Gastrocnemius medialis (tissue), 4 donors: ENCODE measurements at regions not wholly inside any gene's neighbourhood (a gene's known extent, or its start where the extent isn't known, plus 50 kb on each side); places are given as distances from the start of the nearest gene placed in this dataset.

Experiments used
- ATAC-seq, 2 donors: fragments of 150-250 bp; one replicate each; pipeline ENCODE4 v1.9.1; 2016
- DNase-seq, 2 donors: peaks; one replicate each; pipeline ENCODE4 v3.0.0-alpha.2; 2019
- H3K27ac ChIP-seq, 4 donors: fragments of 200-600 bp; sonication (generic); 1 replicate in 1 of 4; 2 replicates in 3 of 4; pipeline ENCODE4 v1.5.1; 2016 to 2018; ENCODE audit warnings: mild to moderate bottlenecking in 2 of 4, moderate library complexity in 1 of 4
- H3K27me3 ChIP-seq, 3 donors: fragments of 200-600 bp; sonication (generic) in 2 of 3; 1 replicate in 1 of 3; 2 replicates in 2 of 3; pipeline versions ENCODE4 v1.5.1 to v1.6.0; 2016 to 2019; ENCODE audit warnings: mild to moderate bottlenecking in 1 of 3, moderate library complexity in 1 of 3
- H3K36me3 ChIP-seq, 2 donors: fragments of 200-600 bp; sonication (generic) in 1 of 2; one replicate each; pipeline ENCODE4 v1.5.1; 2017 to 2018
- H3K4me1 ChIP-seq, 2 donors: fragments of 200-600 bp; sonication (generic) in 1 of 2; one replicate each; pipeline ENCODE4 v1.5.1; 2016 to 2017; ENCODE audit warnings: mild to moderate bottlenecking in 2 of 2
- H3K4me3 ChIP-seq, 4 donors: fragments of 200-600 bp; sonication (generic) in 3 of 4; 1 replicate in 1 of 4; 2 replicates in 3 of 4; pipeline ENCODE4 v1.5.1; 2016 to 2019; ENCODE audit warnings: mild to moderate bottlenecking in 2 of 4
- H3K9me3 ChIP-seq, 3 donors: fragments of 200-600 bp; sonication (generic) in 2 of 3; 1 replicate in 1 of 3; 2 replicates in 2 of 3; pipeline ENCODE4 v1.5.1; 2016 to 2019
- CTCF ChIP-seq, 5 experiments: fragments of 450-650 bp in 3 of 5; fragments of 200-600 bp in 2 of 5; sonication (generic) in 2 of 5; IDR thresholded peaks in 4 of 5; conservative IDR thresholded peaks in 1 of 5; 1 replicate in 4 of 5; 2 replicates in 1 of 5; pipeline ENCODE4 v1.5.1; 2016 to 2019; ENCODE audit warnings: antibody characterized with exemption in 5 of 5, mild to moderate bottlenecking in 3 of 5, moderate library complexity in 3 of 5
- POLR2A ChIP-seq, 2 donors: fragments of 450-650 bp; IDR thresholded peaks; one replicate each; pipeline ENCODE4 v1.6.1; 2017; ENCODE audit warnings: antibody characterized with exemption in 2 of 2, mild to moderate bottlenecking in 2 of 2, moderate library complexity in 2 of 2
- in situ Hi-C, 4 donors: fragments of 200-750 bp; cut with MboI; loops; one replicate each; pipeline versions ENCODE4 v1.15.0 to v1.8.0; 2017; ENCODE audit warnings: low sequenced_read_pairs in 4 of 4
- intact Hi-C: fragments of 100-400 bp; cut with DNase I; formaldehyde crosslinking; loops from one replicate; pipeline ENCODE4 v1.15.1; 2023; ENCODE audit warnings: low total_unique reads

DNA sequence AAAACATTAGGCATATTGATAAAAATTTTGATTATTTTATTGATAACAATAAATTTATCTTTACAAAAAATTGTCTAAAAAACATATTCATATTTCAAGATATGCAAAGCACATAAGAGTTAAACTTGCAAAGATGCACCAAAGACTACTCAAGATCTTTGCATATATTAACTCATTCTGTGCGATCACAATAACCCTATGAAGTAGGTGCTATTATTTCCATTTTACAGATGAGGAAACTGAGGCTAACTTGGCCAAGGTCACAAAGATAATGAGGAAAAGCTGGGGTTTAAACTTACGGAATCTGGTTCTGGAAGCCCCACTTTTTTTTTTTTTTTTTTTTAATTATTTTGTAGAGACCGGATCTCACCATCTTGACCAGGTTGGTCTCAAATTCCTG lies 94.4 kb upstream of the SERTAD2 start:
- intact Hi-C loops (no loop called here), in situ Hi-C loops (loop anchor here in 1 of 4 donors (5.0 kb wide), 1 partner anchor 96 kb away; the partner anchor contains the start of gene SERTAD2)
- no peak overlapping the region for H3K27ac ChIP-seq
- no peak for ATAC-seq
- no peak for DNase-seq
- H3K27me3 ChIP-seq: no peaks in the 10 kb centered on the region
- H3K36me3 ChIP-seq: no peaks in the 10 kb centered on the region
- TF ChIP-seq POLR2A (IDR thresholded peaks at IDR 0.05) (no peak), CTCF (IDR thresholded peaks at IDR 0.05 in 4 of 5, conservative IDR thresholded peaks at IDR 0.05 in 1 of 5) (no peak)
- no peaks in the 10 kb centered on the region for H3K9me3 ChIP-seq
- H3K4me3 ChIP-seq: no peak overlapping the region
- H3K4me1 ChIP-seq: peaks cover 12 to 18% of the 10 kb centered on the region in 2 donors

GRCh38 chr2:64748561-64748960 lies 94.8 kb upstream of the SERTAD2 start:
- TF ChIP-seq CTCF (IDR thresholded peaks at IDR 0.05 in 4 of 5, conservative IDR thresholded peaks at IDR 0.05 in 1 of 5) (no peak), POLR2A (IDR thresholded peaks at IDR 0.05) (no peak)
- Histone ChIP-seq H3K27me3 (no peaks in the 10 kb centered on the region), H3K4me1 (peaks cover 12 to 18% of the 10 kb centered on the region in 2 donors), H3K4me3 (no peak overlapping the region), H3K36me3 (no peaks in the 10 kb centered on the region), H3K9me3 (no peaks in the 10 kb centered on the region), H3K27ac (peak overlapping the region; percentile 93 to 96 (median 95))
- intact Hi-C loops: no loop called here
- in situ Hi-C loops: loop anchor here in 1 of 4 donors (5.0 kb wide), 1 partner anchor 96 kb away; the partner anchor contains the start of gene SERTAD2
- DNase-seq (no peak), ATAC-seq (no peak)

DNA sequence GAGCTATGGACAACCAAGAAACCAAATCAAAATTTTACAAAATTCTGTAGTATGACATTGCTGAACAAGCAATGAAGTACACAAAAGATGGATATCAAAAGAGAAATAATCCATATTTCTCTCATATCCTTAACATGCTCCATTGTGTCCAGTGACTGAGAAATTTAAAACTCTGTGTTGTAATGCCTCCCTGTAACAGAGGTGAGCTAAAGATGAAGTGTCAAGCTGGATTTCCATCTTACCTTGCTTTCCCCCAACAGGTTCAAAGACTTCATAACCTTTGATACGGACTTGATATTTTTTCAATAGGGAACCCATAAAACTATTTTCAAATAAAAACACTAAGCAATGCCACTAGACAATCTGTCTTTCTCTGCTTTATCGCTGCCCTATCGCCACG lies 95.7 kb upstream of the SERTAD2 start:
- DNase-seq: no peak
- Histone ChIP-seq H3K4me1 (peaks cover 12 to 18% of the 10 kb centered on the region in 2 donors), H3K27me3 (no peaks in the 10 kb centered on the region), H3K36me3 (no peaks in the 10 kb centered on the region), H3K4me3 (peak overlapping the region; percentile 73 to 82 (median 77)), H3K27ac (peak overlapping the region; percentile 93 to 96 (median 95)), H3K9me3 (no peaks in the 10 kb centered on the region)
- in situ Hi-C loops (loop anchor here in 1 of 4 donors (5.0 kb wide), 1 partner anchor 97 kb away; the partner anchor contains the start of gene SERTAD2), intact Hi-C loops (no loop called here)
- no peak for ATAC-seq
- TF ChIP-seq POLR2A (IDR thresholded peaks at IDR 0.05) (no peak), CTCF (IDR thresholded peaks at IDR 0.05 in 4 of 5, conservative IDR thresholded peaks at IDR 0.05 in 1 of 5) (no peak)

DNA sequence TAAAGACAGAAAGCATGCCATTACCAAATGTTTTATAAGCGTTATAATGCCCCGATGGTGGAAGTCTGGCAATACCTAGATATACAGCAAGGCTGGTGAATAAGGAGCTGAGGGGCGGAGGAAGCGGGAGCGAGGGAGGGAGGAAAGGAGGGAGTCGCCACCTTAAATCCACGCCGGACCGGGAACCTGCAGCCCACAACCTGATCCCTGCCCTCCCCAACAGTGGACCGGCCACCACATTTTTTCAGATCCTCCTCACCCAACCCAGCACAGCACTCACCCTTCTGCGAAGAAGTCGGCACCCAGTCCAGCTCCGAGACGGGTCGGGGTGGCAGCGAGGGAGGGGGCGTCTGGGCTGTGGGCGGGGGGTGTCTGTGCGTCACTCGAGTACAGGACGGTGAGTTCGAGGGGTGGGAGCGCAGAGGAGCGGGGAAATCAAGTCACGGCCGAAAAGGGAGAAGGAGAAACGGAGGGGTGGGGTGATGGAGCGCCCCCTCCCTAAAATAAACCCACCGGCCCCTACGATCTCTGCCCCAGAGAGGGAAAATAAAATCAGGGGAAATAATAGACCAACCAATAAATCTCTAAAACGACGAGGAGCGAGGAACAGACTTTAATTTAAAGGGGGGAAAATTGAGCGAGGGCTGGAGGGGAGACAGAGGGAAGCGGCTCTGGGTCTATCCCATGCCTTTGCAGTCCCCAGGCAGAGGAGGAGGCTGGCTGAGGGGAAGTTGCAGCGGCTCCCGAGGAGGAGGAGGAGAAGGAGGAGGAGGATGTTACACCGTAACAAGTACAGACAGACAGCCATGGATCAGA lies 96.5 kb upstream of the SERTAD2 start:
- intact Hi-C loops: loop anchor here (5.0 kb wide), 5 partner anchors 143 to 1158 kb away; partner anchors contain the start of genes AFTPH, CEP68 and SLC1A4
- TF ChIP-seq POLR2A (IDR thresholded peaks at IDR 0.05) (no peak), CTCF (IDR thresholded peaks at IDR 0.05 in 4 of 5, conservative IDR thresholded peaks at IDR 0.05 in 1 of 5) (peak in 3 of 5 experiments; percentile 5 to 19 (median 16))
- in situ Hi-C loops: loop anchor here in 3 of 4 donors (5.0 to 10.0 kb wide), 4 partner anchors 93 to 112 kb away; partner anchors contain the start of gene SERTAD2 (in 1 of the 3)
- Histone ChIP-seq H3K4me3 (peak overlapping the region; percentile 73 to 82 (median 77)), H3K27ac (peak overlapping the region; percentile 93 to 96 (median 95)), H3K36me3 (no peaks in the 10 kb centered on the region), H3K9me3 (no peaks in the 10 kb centered on the region), H3K27me3 (no peaks in the 10 kb centered on the region), H3K4me1 (peaks cover 12 to 18% of the 10 kb centered on the region in 2 donors)
- DNase-seq: peak; percentile 27 to 50
- peak; percentile 26 to 36 for ATAC-seq
